ENCODE measurements at regions not wholly inside any gene's neighbourhood (a gene's known extent, or its start where the extent isn't known, plus 50 kb on each side); places are given as distances from the start of the nearest gene placed in this dataset.

GRCh38 chrX:10831716-10832502 is 211.5 kb upstream of the MID1 start:
- TF ChIP-seq CTCF (conservative IDR thresholded peaks at IDR 0.05; ENCODE audit: low read length) (no peak), EZH2phosphoT487 (IDR thresholded peaks at IDR 0.05; ENCODE audit: borderline replicate concordance) (no peak)
